D721Med (cell line): ENCODE measurements at regions not wholly inside any gene's neighbourhood (a gene's known extent, or its start where the extent isn't known, plus 50 kb on each side); places are given as distances from the start of the nearest gene placed in this dataset.

ENCODE experiments used
- DNase-seq: peaks from one replicate; pipeline ENCODE4 v3.0.0; 2011; ENCODE audit warnings: low spot score; ENCODE audit not compliant: insufficient read length
- FAIRE-seq: peaks from 2 replicates; lab custom pipeline; 2011; peaks lifted over from hg19 to GRCh38; lab: Jason Lieb, UNC
- CTCF ChIP-seq: IDR thresholded peaks from 2 replicates; pipeline ENCODE4 v1.5.1; 2012; ENCODE audit warnings: mild to moderate bottlenecking, control low read depth; ENCODE audit not compliant: insufficient read depth; ENCODE audit errors: missing control alignments

GRCh38 chr5:6201631-6202030 lies 176.7 kb downstream of the MED10 start:
- no peak for TF ChIP-seq CTCF
- no peak for DNase-seq
- no peak for FAIRE-seq

- FAIRE-seq = no peak
- DNase-seq = no peak
- TF ChIP-seq CTCF = no peak
Observed at GRCh38 chr5:6198531-6198930, 179.8 kb downstream of the MED10 start.

- DNase-seq (no peak), FAIRE-seq (no peak)
- no peak for TF ChIP-seq CTCF
Observed at GRCh38 chr5:6197427-6197826, 180.9 kb downstream of the MED10 start.

GRCh38 chr5:6195711-6196358 lies 182.5 kb downstream of the MED10 start:
- TF ChIP-seq CTCF = no peak
- FAIRE-seq (no peak), DNase-seq (no peak)

GRCh38 chr5:6194906-6195612 lies 183.3 kb downstream of the MED10 start:
- no peak for DNase-seq
- no peak for FAIRE-seq
- TF ChIP-seq CTCF = no peak

GRCh38 chr5:6194261-6194875 lies 184.0 kb downstream of the MED10 start:
- no peak for DNase-seq
- TF ChIP-seq CTCF = no peak
- no peak for FAIRE-seq

GRCh38 chr5:6193310-6193709 lies 185.0 kb downstream of the MED10 start:
- no peak for DNase-seq
- no peak for TF ChIP-seq CTCF
- FAIRE-seq = no peak
